Keratinocyte (primary cell): ENCODE measurements at regions not wholly inside any gene's neighbourhood (a gene's known extent, or its start where the extent isn't known, plus 50 kb on each side); places are given as distances from the start of the nearest gene placed in this dataset.

Experiments
- DNase-seq: peaks from one replicate; pipeline ENCODE4 v3.0.0-alpha.2; 2011; ENCODE audit warnings: low read depth, missing footprints, low spot score
- FAIRE-seq: peaks from 2 replicates; lab custom pipeline; 2011; peaks lifted over from hg19 to GRCh38; lab: Jason Lieb, UNC
- H2AFZ ChIP-seq: 2 replicates; pipeline ENCODE4 v1.6.0; 2012; ENCODE audit warnings: low read length, control low read depth, inconsistent platforms; ENCODE audit not compliant: control insufficient read depth
- H3K27ac ChIP-seq: 2 replicates; pipeline ENCODE4 v1.5.1; 2011; ENCODE audit warnings: low read length; ENCODE audit not compliant: control insufficient read depth, insufficient read depth
- H3K27me3 ChIP-seq: 3 replicates; pipeline ENCODE4 v1.6.0; 2011; ENCODE audit warnings: low read length; ENCODE audit not compliant: control insufficient read depth, insufficient read depth; ENCODE audit errors: extremely low read depth
- H3K36me3 ChIP-seq, 2 experiments: 2 replicates in 1 of 2; 3 replicates in 1 of 2; pipeline ENCODE4 v1.5.1; 2011; ENCODE audit warnings: low read length in 2 of 2, mild to moderate bottlenecking in 1 of 2; ENCODE audit not compliant: control insufficient read depth in 2 of 2, insufficient read depth in 2 of 2; ENCODE audit errors: extremely low read depth in 1 of 2
- H3K4me1 ChIP-seq: 3 replicates; pipeline ENCODE4 v1.5.1; 2011; ENCODE audit warnings: low read length; ENCODE audit not compliant: control insufficient read depth, insufficient read depth; ENCODE audit errors: extremely low read depth
- H3K4me2 ChIP-seq: 3 replicates; pipeline ENCODE4 v1.6.0; 2011; ENCODE audit warnings: low read depth, low read length; ENCODE audit not compliant: control insufficient read depth, insufficient read depth; ENCODE audit errors: extremely low read depth
- H3K4me3 ChIP-seq, 3 experiments: fragments of 200-600 bp in 1 of 3; sonication (generic) in 1 of 3; 2 replicates in 2 of 3; 3 replicates in 1 of 3; pipeline ENCODE4 v1.5.1; 2011 to 2016; ENCODE audit warnings: low read length in 3 of 3, mild to moderate bottlenecking in 3 of 3, control low read depth in 2 of 3, inconsistent platforms in 1 of 3, low read depth in 1 of 3, mixed read lengths in 1 of 3, mixed run types in 1 of 3, moderate library complexity in 1 of 3; ENCODE audit not compliant: control insufficient read depth in 2 of 3, insufficient read depth in 2 of 3; ENCODE audit errors: extremely low read depth in 1 of 3
- H3K79me2 ChIP-seq: 2 replicates; pipeline ENCODE4 v1.6.0; 2012; ENCODE audit warnings: low read length; ENCODE audit not compliant: control insufficient read depth, insufficient read depth
- H3K9ac ChIP-seq: 3 replicates; pipeline ENCODE4 v1.6.0; 2011; ENCODE audit warnings: low read length; ENCODE audit not compliant: control insufficient read depth, insufficient read depth; ENCODE audit errors: extremely low read depth
- H3K9me1 ChIP-seq: 3 replicates; pipeline ENCODE4 v1.6.0; 2011; ENCODE audit warnings: low read length; ENCODE audit not compliant: control insufficient read depth, insufficient read depth; ENCODE audit errors: extremely low read depth
- H3K9me3 ChIP-seq: 2 replicates; pipeline ENCODE4 v1.5.1; 2012; ENCODE audit warnings: low read depth, low read length; ENCODE audit not compliant: control insufficient read depth
- H4K20me1 ChIP-seq: 3 replicates; pipeline ENCODE4 v1.6.0; 2011; ENCODE audit warnings: low read length; ENCODE audit not compliant: control insufficient read depth, insufficient read depth; ENCODE audit errors: extremely low read depth
- EZH2 ChIP-seq: IDR thresholded peaks from one replicate; pipeline ENCODE4 v1.6.1; 2012; ENCODE audit warnings: inconsistent platforms, mild to moderate bottlenecking, low read length, moderate library complexity
- dilution Hi-C: fragments of 300-500 bp; cut with MboI; formaldehyde crosslinking; loops from one replicate; pipeline ENCODE4 v1.7.0; 2020; ENCODE audit warnings: low sequenced_read_pairs; ENCODE audit not compliant: extremely low pct_ligation_motif_present
- TF ChIP-seq, protein P1 (sequence below), 3 experiments: IDR thresholded peaks in 1 of 3; conservative IDR thresholded peaks in 1 of 3; optimal IDR thresholded peaks in 1 of 3; 2 replicates in 2 of 3; 3 replicates in 1 of 3; pipeline versions ENCODE3 to v1.5.1; 2011; ENCODE audit warnings: low read length in 3 of 3, mild to moderate bottlenecking in 3 of 3, moderate library complexity in 2 of 3, control low read depth in 1 of 3, inconsistent platforms in 1 of 3; ENCODE audit not compliant: insufficient read depth in 2 of 3; ENCODE audit errors: extremely low read depth in 1 of 3

DNA sequence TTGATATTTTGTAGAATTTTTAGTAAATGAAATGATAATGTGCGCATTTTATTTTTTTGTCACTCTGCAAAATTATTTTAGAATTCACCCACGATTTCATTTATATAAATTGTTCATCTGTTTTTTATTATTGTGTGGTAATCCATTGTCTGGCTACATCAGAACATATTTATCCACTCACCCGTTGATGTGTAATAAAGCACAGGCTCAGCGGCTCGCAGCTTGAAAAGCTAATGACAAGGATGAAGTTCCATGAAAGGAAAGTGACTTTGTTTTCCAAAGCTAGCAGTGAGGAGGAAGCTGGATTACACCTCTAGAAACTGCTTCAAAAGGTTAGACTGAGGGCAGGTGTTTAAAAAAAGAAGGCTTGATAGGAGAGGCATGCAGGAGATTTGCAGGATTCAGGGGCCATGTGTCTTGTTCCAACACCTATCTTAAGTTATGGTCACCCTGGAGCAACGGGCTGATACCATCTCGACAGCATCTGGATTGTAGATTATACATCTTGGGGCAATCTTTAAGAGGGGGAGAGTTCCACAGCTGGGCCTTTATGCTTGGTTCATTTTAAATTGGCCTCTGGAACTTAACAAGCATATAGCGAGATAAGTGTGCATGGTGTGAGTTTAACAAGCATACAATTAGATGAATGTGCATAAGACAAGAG, 194.1 kb downstream of the TMTC3 start:
- no peak overlapping the region for H3K27ac ChIP-seq
- H3K9me1 ChIP-seq = no peaks in the 10 kb centered on the region
- no peak for DNase-seq
- H3K9me3 ChIP-seq = no peaks in the 10 kb centered on the region
- TF ChIP-seq, protein P1, sequence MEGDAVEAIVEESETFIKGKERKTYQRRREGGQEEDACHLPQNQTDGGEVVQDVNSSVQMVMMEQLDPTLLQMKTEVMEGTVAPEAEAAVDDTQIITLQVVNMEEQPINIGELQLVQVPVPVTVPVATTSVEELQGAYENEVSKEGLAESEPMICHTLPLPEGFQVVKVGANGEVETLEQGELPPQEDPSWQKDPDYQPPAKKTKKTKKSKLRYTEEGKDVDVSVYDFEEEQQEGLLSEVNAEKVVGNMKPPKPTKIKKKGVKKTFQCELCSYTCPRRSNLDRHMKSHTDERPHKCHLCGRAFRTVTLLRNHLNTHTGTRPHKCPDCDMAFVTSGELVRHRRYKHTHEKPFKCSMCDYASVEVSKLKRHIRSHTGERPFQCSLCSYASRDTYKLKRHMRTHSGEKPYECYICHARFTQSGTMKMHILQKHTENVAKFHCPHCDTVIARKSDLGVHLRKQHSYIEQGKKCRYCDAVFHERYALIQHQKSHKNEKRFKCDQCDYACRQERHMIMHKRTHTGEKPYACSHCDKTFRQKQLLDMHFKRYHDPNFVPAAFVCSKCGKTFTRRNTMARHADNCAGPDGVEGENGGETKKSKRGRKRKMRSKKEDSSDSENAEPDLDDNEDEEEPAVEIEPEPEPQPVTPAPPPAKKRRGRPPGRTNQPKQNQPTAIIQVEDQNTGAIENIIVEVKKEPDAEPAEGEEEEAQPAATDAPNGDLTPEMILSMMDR (optimal IDR thresholded peaks at IDR 0.05 in 1 of 3, IDR thresholded peaks at IDR 0.05 in 1 of 3, conservative IDR thresholded peaks at IDR 0.05 in 1 of 3; ENCODE audit: extremely low read depth in 1 of 3, insufficient read depth in 2 of 3, low read length in 3 of 3) = no peak
- no peak for TF ChIP-seq EZH2
- no peak for FAIRE-seq
- H3K4me3 ChIP-seq = no peak overlapping the region
- peaks cover 37% of the 10 kb centered on the region for H3K4me1 ChIP-seq
- H3K27me3 ChIP-seq = no peaks in the 10 kb centered on the region
- dilution Hi-C loops = no loop called here
- no peaks in the 10 kb centered on the region for H4K20me1 ChIP-seq
- no peaks in the 10 kb centered on the region for H3K36me3 ChIP-seq
- no peak overlapping the region for H2AFZ ChIP-seq
- no peak overlapping the region for H3K9ac ChIP-seq
- H3K79me2 ChIP-seq = no peaks in the 10 kb centered on the region
- no peak overlapping the region for H3K4me2 ChIP-seq

DNA sequence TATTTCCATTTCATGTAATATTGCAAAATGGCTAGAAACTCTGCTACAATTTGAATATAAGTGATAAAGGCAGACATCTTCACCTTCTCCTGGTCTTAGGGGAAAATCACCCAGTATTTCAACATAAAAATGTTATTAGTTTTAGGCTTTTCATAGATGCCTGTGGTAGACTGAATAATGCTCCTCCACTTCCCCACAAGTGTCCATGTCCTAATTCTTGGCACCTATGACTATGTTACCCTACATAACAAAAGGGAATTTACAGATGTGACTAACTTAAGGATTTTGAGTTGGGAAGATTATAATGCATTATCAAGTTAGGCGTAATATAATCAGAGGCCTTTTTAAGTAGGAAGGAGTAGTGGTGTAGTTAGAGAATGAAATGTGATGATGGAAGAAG, 196.4 kb downstream of the TMTC3 start:
- dilution Hi-C loops = no loop called here
- no peaks in the 10 kb centered on the region for H3K79me2 ChIP-seq
- no peaks in the 10 kb centered on the region for H3K36me3 ChIP-seq
- no peak for TF ChIP-seq EZH2
- TF ChIP-seq, protein P1 (optimal IDR thresholded peaks at IDR 0.05 in 1 of 3, IDR thresholded peaks at IDR 0.05 in 1 of 3, conservative IDR thresholded peaks at IDR 0.05 in 1 of 3; ENCODE audit: extremely low read depth in 1 of 3, insufficient read depth in 2 of 3, low read length in 3 of 3) = no peak
- H3K4me2 ChIP-seq = peak overlapping the region; percentile 60
- no peak for DNase-seq
- H3K9me1 ChIP-seq = no peaks in the 10 kb centered on the region
- H2AFZ ChIP-seq = peak overlapping the region; percentile 44
- peak overlapping the region; percentile 74 for H3K27ac ChIP-seq
- no peak overlapping the region for H3K9ac ChIP-seq
- H3K4me3 ChIP-seq = no peak overlapping the region
- FAIRE-seq = no peak
- H4K20me1 ChIP-seq = no peaks in the 10 kb centered on the region
- no peaks in the 10 kb centered on the region for H3K9me3 ChIP-seq
- H3K4me1 ChIP-seq = peaks cover 37% of the 10 kb centered on the region
- no peaks in the 10 kb centered on the region for H3K27me3 ChIP-seq
